ENCODE measurements at regions not wholly inside any gene's neighbourhood (a gene's known extent, or its start where the extent isn't known, plus 50 kb on each side); places are given as distances from the start of the nearest gene placed in this dataset.

DNA sequence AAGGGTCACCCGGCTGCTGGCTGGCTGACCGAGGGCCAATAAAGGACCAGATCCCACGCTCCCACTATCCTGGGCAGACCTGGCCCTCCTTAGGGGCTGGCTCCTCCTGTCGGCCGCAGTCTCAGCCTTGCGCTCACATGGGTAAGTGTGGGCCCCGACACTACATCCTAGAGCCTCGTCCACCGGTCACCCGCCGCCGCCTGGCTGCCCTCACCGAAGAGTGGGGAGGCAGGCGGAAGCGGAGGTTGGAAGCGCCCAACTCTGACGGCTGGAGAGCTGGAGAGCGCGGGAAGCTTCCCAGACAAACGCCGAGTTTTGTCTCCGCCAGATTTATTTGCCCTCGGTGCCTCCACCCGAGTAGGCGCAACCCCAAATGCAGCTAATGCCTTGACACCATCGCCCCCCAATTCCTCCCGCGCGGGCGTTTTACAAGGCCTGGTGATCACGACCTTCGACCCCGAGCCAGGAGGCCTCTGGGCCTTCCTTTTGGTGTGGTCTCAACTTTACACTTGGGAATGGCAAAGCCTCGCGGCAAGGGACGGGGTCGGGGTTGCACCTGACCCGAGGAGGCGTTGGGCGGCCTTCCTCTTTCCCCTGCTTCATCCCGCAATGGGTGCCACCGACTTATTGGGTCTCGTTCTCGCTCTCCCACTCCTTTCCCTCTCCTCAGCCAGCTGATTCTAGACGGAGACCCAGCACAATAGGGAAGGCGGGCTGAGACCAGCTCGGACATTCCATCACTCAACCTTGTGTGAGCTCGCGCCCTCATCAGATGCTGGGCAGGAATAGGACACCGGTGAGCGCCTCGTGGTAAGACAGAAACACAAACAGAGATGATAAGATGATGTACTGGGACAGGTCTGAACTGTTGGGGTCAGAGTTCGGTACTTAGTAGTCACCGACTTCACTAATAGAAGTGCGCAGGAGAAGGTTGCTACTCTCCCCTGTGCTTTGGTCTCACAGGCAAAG lies 78.3 kb upstream of the ANO4 start:
- Histone ChIP-seq H3K36me3 (ENCODE audit: control insufficient read depth, insufficient read depth, low read length, severe bottlenecking) (no peaks in the 10 kb centered on the region), H3K9me3 (ENCODE audit: control insufficient read depth, low read length) (no peaks in the 10 kb centered on the region), H3K9ac (ENCODE audit: low read length) (peak overlapping the region; percentile 73), H3K27me3 (replicated peaks; ENCODE audit: control insufficient read depth, insufficient read depth, low read length) (no peaks in the 10 kb centered on the region), H3K4me1 (ENCODE audit: control insufficient read depth, insufficient read depth, low read length) (peaks cover 4% of the 10 kb centered on the region), H3K4me3 (ENCODE audit: low read length) (peak overlapping the region; percentile 77)
- DNase-seq (ENCODE audit: low read depth) = no peak

DNA sequence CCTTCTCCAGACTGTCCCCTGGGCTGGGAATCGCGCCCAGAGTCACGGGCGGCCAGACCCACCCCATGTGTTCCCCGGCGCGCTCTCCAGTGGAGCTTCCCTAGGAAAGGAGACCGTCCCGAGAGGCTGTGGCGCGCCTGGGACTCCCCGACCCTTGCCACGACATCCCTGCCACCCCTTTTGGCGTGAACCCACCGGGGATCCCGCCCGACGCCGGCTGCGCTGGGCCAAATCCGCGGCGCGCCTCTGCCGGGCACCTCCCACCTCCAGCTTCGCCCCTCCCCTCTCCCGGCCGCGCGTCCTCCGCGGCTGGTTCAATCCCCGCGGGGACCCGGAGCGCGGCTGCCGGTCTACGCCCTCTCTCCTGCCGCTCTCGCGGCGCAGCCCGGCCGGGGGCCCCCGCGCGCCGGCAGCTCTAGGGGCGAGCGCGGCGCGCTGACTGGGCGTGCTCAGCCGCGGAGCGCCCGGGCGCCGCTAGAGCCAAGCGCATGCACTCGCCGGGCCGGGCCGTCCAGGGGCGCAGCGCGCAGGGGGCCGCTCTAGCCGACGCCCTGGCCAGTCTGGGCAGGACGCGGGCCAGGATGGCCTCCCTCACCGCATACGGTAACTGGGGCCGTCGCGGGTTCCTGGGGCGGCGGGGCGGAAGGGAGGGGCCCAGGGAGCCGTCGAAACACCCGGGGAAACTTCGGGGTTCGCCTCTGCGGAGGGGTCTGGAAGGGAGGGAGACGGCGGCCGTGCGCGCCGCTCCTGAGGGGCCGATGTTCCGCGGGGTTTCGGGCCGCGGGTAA lies 77.4 kb upstream of the ANO4 start:
- Histone ChIP-seq H3K9ac (ENCODE audit: low read length) (peak overlapping the region; percentile 73), H3K9me3 (ENCODE audit: control insufficient read depth, low read length) (no peaks in the 10 kb centered on the region), H3K36me3 (ENCODE audit: control insufficient read depth, insufficient read depth, low read length, severe bottlenecking) (no peaks in the 10 kb centered on the region), H3K4me1 (ENCODE audit: control insufficient read depth, insufficient read depth, low read length) (peaks cover 8% of the 10 kb centered on the region), H3K27me3 (replicated peaks; ENCODE audit: control insufficient read depth, insufficient read depth, low read length) (no peaks in the 10 kb centered on the region), H3K4me3 (ENCODE audit: low read length) (peak overlapping the region; percentile 77)
- peak; percentile 67 for DNase-seq (ENCODE audit: low read depth)

DNA sequence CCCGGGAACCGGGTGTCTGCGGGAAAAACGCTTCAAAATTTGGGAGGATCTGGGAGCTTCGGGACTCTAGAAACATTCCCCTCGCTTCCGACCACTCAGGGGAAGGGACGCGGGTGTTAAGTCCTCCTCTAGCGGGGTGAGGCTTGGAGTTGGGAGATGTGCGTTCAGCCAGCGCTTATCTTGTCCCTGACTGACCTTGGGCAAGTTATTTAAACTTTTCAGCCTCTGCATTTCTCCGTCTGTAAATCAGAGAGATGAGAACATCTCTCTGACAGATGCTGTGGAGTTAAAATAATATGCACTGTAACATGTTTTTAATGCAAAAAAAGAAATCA lies 76.9 kb upstream of the ANO4 start:
- Histone ChIP-seq H3K4me3 (ENCODE audit: low read length) (peak overlapping the region; percentile 77), H3K4me1 (ENCODE audit: control insufficient read depth, insufficient read depth, low read length) (peaks cover 8% of the 10 kb centered on the region), H3K9ac (ENCODE audit: low read length) (peak overlapping the region; percentile 73), H3K9me3 (ENCODE audit: control insufficient read depth, low read length) (no peaks in the 10 kb centered on the region), H3K27me3 (replicated peaks; ENCODE audit: control insufficient read depth, insufficient read depth, low read length) (no peaks in the 10 kb centered on the region), H3K36me3 (ENCODE audit: control insufficient read depth, insufficient read depth, low read length, severe bottlenecking) (no peaks in the 10 kb centered on the region)
- DNase-seq (ENCODE audit: low read depth) = peak; percentile 25

DNA sequence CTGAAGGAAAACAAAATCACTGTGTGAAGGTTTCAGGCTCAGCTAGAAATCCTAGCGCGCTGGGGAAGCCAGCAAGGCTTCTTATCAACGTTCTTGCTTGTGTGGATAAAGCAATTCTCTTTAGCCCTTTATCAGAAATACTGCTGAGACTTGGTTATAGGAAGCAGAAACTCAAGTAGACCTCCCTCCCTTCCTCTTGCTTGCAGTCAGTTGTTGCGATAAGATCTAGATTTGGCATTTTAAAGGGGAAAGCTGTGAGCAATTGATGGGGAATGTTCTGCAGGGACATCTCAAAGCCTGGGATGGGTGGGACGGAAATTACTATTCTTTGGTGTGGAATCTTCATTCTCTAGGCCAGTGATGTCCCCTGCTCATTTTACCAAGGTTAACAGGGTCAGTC lies 76.4 kb upstream of the ANO4 start:
- Histone ChIP-seq H3K27me3 (replicated peaks; ENCODE audit: control insufficient read depth, insufficient read depth, low read length) (no peaks in the 10 kb centered on the region), H3K4me1 (ENCODE audit: control insufficient read depth, insufficient read depth, low read length) (peaks cover 8% of the 10 kb centered on the region), H3K4me3 (ENCODE audit: low read length) (peak overlapping the region; percentile 77), H3K9ac (ENCODE audit: low read length) (peak overlapping the region; percentile 73), H3K9me3 (ENCODE audit: control insufficient read depth, low read length) (no peaks in the 10 kb centered on the region), H3K36me3 (ENCODE audit: control insufficient read depth, insufficient read depth, low read length, severe bottlenecking) (no peaks in the 10 kb centered on the region)
- DNase-seq (ENCODE audit: low read depth) = peak; percentile 29

DNA sequence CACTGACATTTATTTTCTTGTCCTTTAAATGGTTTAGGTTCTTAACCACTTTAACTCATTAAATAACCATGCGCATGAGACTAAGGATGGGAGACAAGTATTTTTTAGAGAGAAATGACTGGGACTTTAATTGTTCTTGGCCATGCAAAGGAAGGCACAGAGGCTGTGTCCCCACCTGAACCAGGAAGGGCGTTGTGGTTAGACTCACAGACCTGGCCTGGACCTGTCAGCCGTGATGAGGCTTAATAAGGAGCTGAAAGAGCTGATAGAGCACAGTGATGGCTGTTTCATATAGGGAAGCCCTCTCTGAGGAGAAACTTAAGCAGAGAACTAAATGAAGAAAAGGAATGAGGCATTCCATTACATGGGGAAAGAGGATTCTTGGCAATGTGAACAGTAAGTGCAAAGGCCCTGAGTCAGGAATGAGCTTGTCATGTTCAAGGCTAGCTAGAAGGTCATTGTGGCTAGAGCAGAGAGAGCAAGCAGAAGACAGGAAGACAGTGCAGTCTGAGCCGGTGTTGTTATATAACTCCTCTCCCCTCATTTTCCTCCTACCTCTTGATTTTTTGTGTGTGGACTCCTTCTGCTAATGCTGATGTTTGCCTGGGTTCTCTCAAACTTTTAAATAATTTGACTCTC lies 74.4 kb upstream of the ANO4 start:
- Histone ChIP-seq H3K36me3 (ENCODE audit: control insufficient read depth, insufficient read depth, low read length, severe bottlenecking) (no peaks in the 10 kb centered on the region), H3K27me3 (replicated peaks; ENCODE audit: control insufficient read depth, insufficient read depth, low read length) (no peaks in the 10 kb centered on the region)

DNA sequence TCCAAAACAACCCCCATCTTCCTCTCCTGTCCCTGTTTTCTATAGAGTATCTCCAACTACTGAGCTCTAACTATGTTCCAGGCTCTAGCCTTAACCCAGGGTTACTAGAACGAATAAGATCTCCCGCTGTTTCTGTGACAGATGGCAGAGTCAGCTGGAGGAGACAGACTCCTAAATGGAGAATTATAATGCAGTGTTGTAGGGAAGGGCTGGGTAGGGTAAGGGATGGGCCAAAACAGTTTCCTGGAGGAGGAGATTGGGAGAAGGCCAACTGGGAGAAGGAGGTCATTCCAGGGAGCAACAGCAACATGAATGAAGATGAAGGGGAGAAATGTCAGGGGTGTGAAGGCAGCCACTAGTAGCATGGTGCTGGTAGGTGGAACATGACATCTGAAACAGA lies 73.4 kb upstream of the ANO4 start:
- Histone ChIP-seq H3K27me3 (replicated peaks; ENCODE audit: control insufficient read depth, insufficient read depth, low read length) (no peaks in the 10 kb centered on the region), H3K4me1 (ENCODE audit: control insufficient read depth, insufficient read depth, low read length) (peaks cover 8% of the 10 kb centered on the region), H3K36me3 (ENCODE audit: control insufficient read depth, insufficient read depth, low read length, severe bottlenecking) (no peaks in the 10 kb centered on the region), H3K9me3 (ENCODE audit: control insufficient read depth, low read length) (no peaks in the 10 kb centered on the region), H3K4me3 (ENCODE audit: low read length) (no peak overlapping the region), H3K9ac (ENCODE audit: low read length) (no peak overlapping the region)
- DNase-seq (ENCODE audit: low read depth) = no peak

More for the DNA sequence above, 74.4 kb upstream of the ANO4 start:
- Histone ChIP-seq H3K4me3 (ENCODE audit: low read length) (no peak overlapping the region), H3K9me3 (ENCODE audit: control insufficient read depth, low read length) (no peaks in the 10 kb centered on the region), H3K4me1 (ENCODE audit: control insufficient read depth, insufficient read depth, low read length) (peaks cover 8% of the 10 kb centered on the region), H3K9ac (ENCODE audit: low read length) (no peak overlapping the region)
- DNase-seq (ENCODE audit: low read depth) = no peak

DNA sequence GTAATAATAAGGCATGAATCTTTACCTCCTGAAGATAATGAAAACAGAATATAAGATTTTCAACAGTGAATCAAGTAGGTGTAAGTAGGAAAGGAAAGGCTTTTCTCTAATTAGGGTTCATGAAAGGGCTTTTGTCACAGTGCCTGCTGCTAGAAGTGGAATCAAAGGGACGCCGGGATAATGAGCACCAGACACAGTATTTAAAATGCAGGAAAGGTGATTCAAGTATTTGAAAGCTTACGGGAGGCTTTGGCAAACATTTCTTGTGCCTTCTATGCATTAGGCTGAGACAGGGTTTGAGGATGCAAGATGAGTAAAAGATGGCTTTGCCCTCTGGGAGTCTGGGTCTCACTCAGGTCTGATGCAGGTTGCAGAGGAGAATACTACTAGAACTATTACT lies 70.5 kb upstream of the ANO4 start:
- no peaks in the 10 kb centered on the region for H3K27me3 ChIP-seq (replicated peaks; ENCODE audit: control insufficient read depth, insufficient read depth, low read length)
- H3K9me3 ChIP-seq (ENCODE audit: control insufficient read depth, low read length) = no peaks in the 10 kb centered on the region
- peaks cover 8% of the 10 kb centered on the region for H3K4me1 ChIP-seq (ENCODE audit: control insufficient read depth, insufficient read depth, low read length)
- DNase-seq (ENCODE audit: low read depth) = no peak
- H3K36me3 ChIP-seq (ENCODE audit: control insufficient read depth, insufficient read depth, low read length, severe bottlenecking) = no peaks in the 10 kb centered on the region
- no peak overlapping the region for H3K9ac ChIP-seq (ENCODE audit: low read length)
- H3K4me3 ChIP-seq (ENCODE audit: low read length) = no peak overlapping the region

DNA sequence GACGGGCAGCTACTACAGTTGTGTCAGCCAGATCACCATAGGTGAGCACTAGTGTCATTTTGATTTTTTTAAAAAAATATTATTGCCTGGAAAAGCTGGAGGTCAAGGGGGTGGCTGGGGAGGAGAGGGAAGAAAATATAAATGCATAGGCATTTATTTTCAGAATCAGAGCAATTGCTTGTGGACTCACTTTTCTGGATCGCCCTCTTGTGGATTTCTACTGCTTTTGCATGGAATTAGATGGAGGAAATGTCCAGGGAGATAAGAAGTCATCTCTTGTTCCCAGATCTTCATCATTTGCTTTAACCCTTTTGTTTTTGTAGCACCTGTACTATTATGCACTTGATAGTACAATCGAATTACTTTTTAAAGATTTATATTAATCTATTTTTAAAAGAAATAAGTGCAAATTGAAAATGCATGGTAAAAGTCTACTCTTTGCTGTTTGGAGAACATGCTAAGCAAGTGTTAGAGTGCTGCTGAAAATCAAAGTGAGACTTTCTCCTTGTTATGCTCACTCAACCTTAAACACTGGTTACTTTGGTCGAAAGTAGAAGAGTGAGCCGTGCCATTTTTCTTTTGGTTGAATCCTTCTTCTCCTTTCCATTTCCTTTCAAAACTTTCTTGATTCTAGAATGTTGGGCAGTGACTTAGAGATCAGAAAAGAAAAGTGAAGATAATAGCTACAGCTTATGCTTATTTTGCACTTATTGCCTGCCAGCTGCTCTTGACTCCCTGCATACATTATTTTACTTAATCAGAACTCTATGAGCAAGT lies 60.6 kb upstream of the ANO4 start:
- Histone ChIP-seq H3K36me3 (ENCODE audit: control insufficient read depth, insufficient read depth, low read length, severe bottlenecking) (no peaks in the 10 kb centered on the region), H3K4me1 (ENCODE audit: control insufficient read depth, insufficient read depth, low read length) (no peaks in the 10 kb centered on the region), H3K4me3 (ENCODE audit: low read length) (no peak overlapping the region), H3K27me3 (replicated peaks; ENCODE audit: control insufficient read depth, insufficient read depth, low read length) (peaks cover 6% of the 10 kb centered on the region), H3K9ac (ENCODE audit: low read length) (no peak overlapping the region), H3K9me3 (ENCODE audit: control insufficient read depth, low read length) (no peaks in the 10 kb centered on the region)
- peak; percentile 83 for DNase-seq (ENCODE audit: low read depth)

DNA sequence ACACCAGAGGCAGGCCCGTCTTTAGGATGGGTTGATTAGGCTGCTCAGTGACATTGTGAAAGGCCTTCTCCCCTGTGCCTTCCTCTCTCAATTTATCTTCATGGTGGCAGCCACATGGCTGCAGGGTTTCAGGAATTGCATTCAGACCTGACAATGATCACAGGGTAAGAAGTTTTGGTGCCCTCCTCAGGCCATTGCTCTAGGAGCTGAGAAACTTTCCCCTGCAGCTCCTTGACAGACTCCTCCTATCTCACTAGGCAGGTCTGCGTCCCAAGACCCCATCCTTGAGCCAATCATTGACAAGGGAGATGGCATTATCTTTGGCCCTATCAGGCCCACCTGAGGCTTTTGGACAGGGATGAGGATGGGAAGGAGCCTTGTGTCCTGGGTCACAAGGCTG lies 57.4 kb upstream of the ANO4 start:
- peaks cover 4% of the 10 kb centered on the region for H3K27me3 ChIP-seq (replicated peaks; ENCODE audit: control insufficient read depth, insufficient read depth, low read length)
- H3K36me3 ChIP-seq (ENCODE audit: control insufficient read depth, insufficient read depth, low read length, severe bottlenecking) = no peaks in the 10 kb centered on the region
- H3K4me3 ChIP-seq (ENCODE audit: low read length) = no peak overlapping the region
- H3K4me1 ChIP-seq (ENCODE audit: control insufficient read depth, insufficient read depth, low read length) = peaks cover 5% of the 10 kb centered on the region
- no peak for DNase-seq (ENCODE audit: low read depth)
- no peak overlapping the region for H3K9ac ChIP-seq (ENCODE audit: low read length)
- no peaks in the 10 kb centered on the region for H3K9me3 ChIP-seq (ENCODE audit: control insufficient read depth, low read length)

DNA sequence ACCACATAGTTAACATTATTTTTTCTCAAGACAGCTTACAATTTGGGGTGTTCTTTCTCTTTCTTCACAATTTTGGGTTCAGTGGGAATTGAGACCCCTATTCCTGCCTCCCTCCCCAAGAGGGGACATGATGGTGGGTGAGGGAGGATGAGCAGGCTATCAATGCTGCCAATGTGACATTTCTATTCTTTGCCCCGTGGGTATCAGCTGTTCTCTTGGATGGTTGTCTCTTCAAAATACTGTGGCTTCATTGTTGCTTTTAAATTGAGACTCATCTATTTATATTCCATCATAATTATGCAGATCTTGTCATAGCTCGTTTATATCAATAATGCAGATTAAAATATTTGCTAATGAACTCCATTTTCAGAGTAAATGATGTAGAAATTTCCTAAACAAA lies 56.5 kb upstream of the ANO4 start:
- Histone ChIP-seq H3K9me3 (ENCODE audit: control insufficient read depth, low read length) (no peaks in the 10 kb centered on the region), H3K4me1 (ENCODE audit: control insufficient read depth, insufficient read depth, low read length) (peaks cover 5% of the 10 kb centered on the region), H3K27me3 (replicated peaks; ENCODE audit: control insufficient read depth, insufficient read depth, low read length) (peaks cover 4% of the 10 kb centered on the region), H3K9ac (ENCODE audit: low read length) (no peak overlapping the region), H3K4me3 (ENCODE audit: low read length) (no peak overlapping the region), H3K36me3 (ENCODE audit: control insufficient read depth, insufficient read depth, low read length, severe bottlenecking) (no peaks in the 10 kb centered on the region)
- no peak for DNase-seq (ENCODE audit: low read depth)

Measured in adipocyte (in vitro differentiated cells).